B cell (primary cell): ENCODE measurements at regions not wholly inside any gene's neighbourhood (a gene's known extent, or its start where the extent isn't known, plus 50 kb on each side); places are given as distances from the start of the nearest gene placed in this dataset.

Experiments
- ATAC-seq: fragments of 200-7000 bp; cut with Tn5 transposase; one replicate; pipeline ENCODE4 v1.10.0; 2021; ENCODE audit warnings: low read depth, mild to moderate bottlenecking, moderate number of reproducible peaks, moderate library complexity
- CTCF ChIA-PET: fragments of 350-600 bp; sonication (Branson Sonifier 250); formaldehyde crosslinking; loops from one replicate; lab custom pipeline; 2021; ENCODE audit warnings: antibody characterized with exemption, inconsistent platforms; lab: Charles Lee
- POLR2A ChIA-PET: fragments of 350-600 bp; sonication (Branson Sonifier 250); formaldehyde crosslinking; loops from one replicate; lab custom pipeline; 2021; ENCODE audit warnings: antibody characterized with exemption; lab: Charles Lee
- DNase-seq: peaks from one replicate; pipeline ENCODE4 v3.0.0; 2013
- H2AFZ ChIP-seq: 2 replicates; pipeline ENCODE4 v1.6.1; 2012; ENCODE audit warnings: mild to moderate bottlenecking, low read depth, low read length; ENCODE audit not compliant: insufficient read depth, poor library complexity, severe bottlenecking
- H3K27ac ChIP-seq, 2 donors: 1 replicate in 1 of 2; 2 replicates in 1 of 2; pipeline ENCODE4 v1.5.1; 2012 to 2013; ENCODE audit warnings: low read length in 2 of 2, mild to moderate bottlenecking in 2 of 2, moderate library complexity in 1 of 2
- H3K27me3 ChIP-seq, 4 experiments: fragments of 200-600 bp in 1 of 4; sonication (generic) in 1 of 4; replicated peaks in 1 of 4; 1 replicate in 2 of 4; 2 replicates in 2 of 4; pipeline versions ENCODE4 v1.6.1 to v1.7.0; 2013 to 2016; ENCODE audit warnings: low read length in 3 of 4, mild to moderate bottlenecking in 2 of 4, mixed read lengths in 1 of 4, moderate library complexity in 1 of 4; ENCODE audit not compliant: insufficient read depth in 4 of 4, control insufficient read depth in 3 of 4; ENCODE audit errors: control extremely low read depth in 1 of 4
- H3K36me3 ChIP-seq, 2 experiments: replicated peaks in 1 of 2; 1 replicate in 1 of 2; 2 replicates in 1 of 2; pipeline versions ENCODE4 v1.6.1 to v1.7.1; 2013; ENCODE audit warnings: low read length in 1 of 2; ENCODE audit not compliant: insufficient read depth in 2 of 2, control insufficient read depth in 1 of 2; ENCODE audit errors: control extremely low read depth in 1 of 2, extremely low read depth in 1 of 2
- H3K4me1 ChIP-seq, 2 donors: fragments of 200-600 bp in 1 of 2; sonication (generic) in 1 of 2; 1 replicate in 1 of 2; 2 replicates in 1 of 2; pipeline versions ENCODE4 v1.5.1 to v1.6.1; 2013 to 2017; ENCODE audit warnings: low read length in 2 of 2; ENCODE audit not compliant: control insufficient read depth in 2 of 2, insufficient read depth in 2 of 2
- H3K4me2 ChIP-seq: replicated peaks from 2 replicates; pipeline ENCODE3; 2012; ENCODE audit warnings: mild to moderate bottlenecking, low read depth, low read length; ENCODE audit not compliant: poor library complexity, severe bottlenecking
- H3K4me3 ChIP-seq, 5 experiments: fragments of 200-600 bp in 1 of 5; sonication (generic) in 1 of 5; 1 replicate in 3 of 5; 2 replicates in 2 of 5; pipeline versions ENCODE4 v1.5.1 to v1.7.0; 2011 to 2016; ENCODE audit warnings: low read length in 4 of 5, mild to moderate bottlenecking in 4 of 5, low read depth in 2 of 5, control low read depth in 1 of 5, moderate library complexity in 1 of 5; ENCODE audit not compliant: insufficient read depth in 1 of 5; ENCODE audit errors: control extremely low read depth in 1 of 5, extremely low read depth in 1 of 5
- H3K79me2 ChIP-seq: fragments of 200-600 bp; sonication (generic); one replicate; pipeline ENCODE4 v1.6.0; 2016; ENCODE audit warnings: low read length; ENCODE audit not compliant: control insufficient read depth, insufficient read depth
- H3K9ac ChIP-seq: fragments of 200-600 bp; sonication (generic); 2 replicates; pipeline ENCODE4 v1.6.1; 2017; ENCODE audit warnings: mild to moderate bottlenecking, low read length, moderate library complexity
- H3K9me3 ChIP-seq, 3 donors: one replicate each; pipeline versions ENCODE4 v1.6.1 to v1.7.1; 2013; ENCODE audit warnings: low read length in 2 of 3; ENCODE audit not compliant: control insufficient read depth in 2 of 3, insufficient read depth in 1 of 3; ENCODE audit errors: control extremely low read depth in 1 of 3
- H4K20me1 ChIP-seq: 2 replicates; pipeline ENCODE4 v1.6.0; 2012; ENCODE audit warnings: mild to moderate bottlenecking, low read length; ENCODE audit not compliant: insufficient read depth, control insufficient read depth, poor library complexity, severe bottlenecking
- H3K27ac Mint-ChIP-seq: one replicate; pipeline ENCODE4 v1.8.0; 2021; ENCODE audit warnings: mixed read lengths
- H3K27me3 Mint-ChIP-seq: one replicate; pipeline ENCODE4 v1.8.0; 2021; ENCODE audit warnings: mixed read lengths
- H3K4me1 Mint-ChIP-seq: one replicate; pipeline ENCODE4 v1.8.0; 2021; ENCODE audit warnings: mixed read lengths
- H3K4me3 Mint-ChIP-seq: one replicate; pipeline ENCODE4 v1.8.0; 2021; ENCODE audit warnings: mixed read lengths
- H3K9me3 Mint-ChIP-seq: one replicate; pipeline ENCODE4 v1.8.0; 2022; ENCODE audit warnings: mixed read lengths; ENCODE audit not compliant: insufficient read depth
- CTCF ChIP-seq: fragments of 200-600 bp; IDR thresholded peaks from one replicate; pipeline ENCODE4 v1.8.0; 2022; ENCODE audit warnings: antibody characterized with exemption, mild to moderate bottlenecking
- EZH2 ChIP-seq: IDR thresholded peaks from 2 replicates; pipeline ENCODE4 v1.6.1; 2012; ENCODE audit warnings: borderline replicate concordance, low read depth, mild to moderate bottlenecking, moderate library complexity, low read length; ENCODE audit not compliant: insufficient read depth, poor library complexity, severe bottlenecking
- WGBS: methylation state at CpG from one replicate; pipeline ENCODE4 v1.1.5; 2013; ENCODE audit warnings: missing lambda C conversion rate; ENCODE audit not compliant: insufficient coverage; 5-methylcytosine and 5-hydroxymethylcytosine counted together
- intact Hi-C: fragments of 100-400 bp; cut with micrococcal nuclease; formaldehyde crosslinking; loops from one replicate; pipeline ENCODE4 v1.10.0; 2022

DNA sequence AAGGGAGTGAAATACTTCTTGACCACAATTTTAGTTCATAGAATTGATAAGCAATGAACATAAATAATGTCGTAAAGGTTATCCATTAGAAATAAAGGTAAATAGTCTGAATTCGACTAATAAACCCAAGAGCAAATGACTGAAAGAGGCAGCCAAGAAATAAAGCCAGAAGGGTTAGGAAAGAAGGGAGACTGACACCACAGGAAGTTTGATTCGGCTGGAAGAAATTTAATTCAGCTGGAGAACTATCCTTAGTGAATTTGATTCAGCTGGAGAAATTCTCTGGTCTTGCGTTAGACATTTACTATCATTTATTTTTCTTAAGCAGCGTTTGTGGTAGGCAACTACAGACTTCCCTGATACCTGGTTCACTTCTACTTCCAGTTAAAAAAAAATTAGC lies 429.6 kb downstream of the PID1 start:
- ChIA-PET POLR2A (no interaction called here), CTCF (no interaction called here)
- Mint-ChIP-seq H3K4me3 (no peak overlapping the region), H3K27me3 (no peaks in the 10 kb centered on the region), H3K9me3 (no peaks in the 10 kb centered on the region), H3K4me1 (no peaks in the 10 kb centered on the region), H3K27ac (no peak overlapping the region)
- no peaks in the 10 kb centered on the region for H3K27me3 ChIP-seq
- no peaks in the 10 kb centered on the region for H3K36me3 ChIP-seq
- WGBS, result 100% methylated on average over 1 of the region's 5 CpGs
- no peak overlapping the region for H3K27ac ChIP-seq
- intact Hi-C loops, result no loop called here
- ATAC-seq (no peak), DNase-seq (no peak)
- H3K4me2 ChIP-seq, result no peak overlapping the region
- H3K4me3 ChIP-seq, result no peak overlapping the region
- no peak overlapping the region for H2AFZ ChIP-seq
- no peaks in the 10 kb centered on the region for H3K9me3 ChIP-seq
- no peaks in the 10 kb centered on the region for H3K4me1 ChIP-seq
- no peak overlapping the region for H3K9ac ChIP-seq
- no peak for TF ChIP-seq EZH2
- no peak for TF ChIP-seq CTCF
- H4K20me1 ChIP-seq, result no peaks in the 10 kb centered on the region
- no peaks in the 10 kb centered on the region for H3K79me2 ChIP-seq

- H3K9ac ChIP-seq, result no peak overlapping the region
These were observed 430.4 kb downstream of the PID1 start for GRCh38 chr2:228840743-228841114.

More at GRCh38 chr2:228840743-228841114, 430.4 kb downstream of the PID1 start:
- intact Hi-C loops, result no loop called here
- Histone ChIP-seq H3K27ac (no peak overlapping the region), H3K4me1 (no peaks in the 10 kb centered on the region), H3K4me3 (no peak overlapping the region), H3K4me2 (no peak overlapping the region), H3K9me3 (no peaks in the 10 kb centered on the region), H3K27me3 (no peaks in the 10 kb centered on the region), H3K79me2 (no peaks in the 10 kb centered on the region), H2AFZ (no peak overlapping the region), H4K20me1 (no peaks in the 10 kb centered on the region), H3K36me3 (no peaks in the 10 kb centered on the region)
- CTCF ChIA-PET, result no interaction called here
- DNase-seq (no peak), ATAC-seq (no peak)
- H3K4me3 Mint-ChIP-seq, result no peak overlapping the region
- no peaks in the 10 kb centered on the region for H3K9me3 Mint-ChIP-seq
- TF ChIP-seq CTCF, result no peak
- TF ChIP-seq EZH2, result no peak
- 100% methylated on average over 1 of the region's 4 CpGs for WGBS
- POLR2A ChIA-PET, result no interaction called here
- no peaks in the 10 kb centered on the region for H3K4me1 Mint-ChIP-seq
- H3K27me3 Mint-ChIP-seq, result no peaks in the 10 kb centered on the region
- no peak overlapping the region for H3K27ac Mint-ChIP-seq
